ENCODE measurements at regions not wholly inside any gene's neighbourhood (a gene's known extent, or its start where the extent isn't known, plus 50 kb on each side); places are given as distances from the start of the nearest gene placed in this dataset.

- no peaks in the 10 kb centered on the region for H3K36me3 ChIP-seq (ENCODE audit: control insufficient read depth, insufficient read depth, low read length)
- Mint-ChIP-seq H3K27me3 (ENCODE audit: insufficient read depth) (no peaks in the 10 kb centered on the region), H3K27ac (no peak overlapping the region), H3K9me3 (no peaks in the 10 kb centered on the region), H3K4me3 (no peak overlapping the region), H3K36me3 (ENCODE audit: low read depth) (no peaks in the 10 kb centered on the region), H3K4me1 (no peaks in the 10 kb centered on the region)
- no peaks in the 10 kb centered on the region for H3K27me3 ChIP-seq (ENCODE audit: control insufficient read depth, insufficient read depth, low read length, poor library complexity, severe bottlenecking)
- no peaks in the 10 kb centered on the region for H3K4me1 ChIP-seq (ENCODE audit: control insufficient read depth, insufficient read depth, low read length)
- WGBS, 2 experiments (ENCODE audit: insufficient coverage in 1 of 2, insufficient read length in 1 of 2) = 100% methylated on average over 1 of the region's 3 CpGs; no CpG with 5 or more reads in 1 of the 2 experiments
- H3K4me3 ChIP-seq (ENCODE audit: low read length) = no peak overlapping the region
- DNase-seq = no peak
- no peak overlapping the region for H3K27ac ChIP-seq (ENCODE audit: low read depth, low read length)
- no peak overlapping the region for H3K9ac ChIP-seq (ENCODE audit: extremely low read depth, low read length, poor library complexity, severe bottlenecking)
- TF ChIP-seq CTCF (conservative IDR thresholded peaks at IDR 0.05) = no peak
- H3K9me3 ChIP-seq (ENCODE audit: control insufficient read depth, low read length) = no peaks in the 10 kb centered on the region
These were observed 505.9 kb upstream of the MANEA start for GRCh38 chr6:95071464-95071863.

GRCh38 chr6:95078457-95078856, 498.9 kb upstream of the MANEA start:
- no peak overlapping the region for H3K27ac Mint-ChIP-seq

GRCh38 chr6:95081231-95081630, 496.1 kb upstream of the MANEA start:
- H3K9me3 ChIP-seq (ENCODE audit: control insufficient read depth, low read length) = no peaks in the 10 kb centered on the region
- no peaks in the 10 kb centered on the region for H3K4me1 Mint-ChIP-seq

More at GRCh38 chr6:95078457-95078856, 498.9 kb upstream of the MANEA start:
- no peak for DNase-seq
- no peaks in the 10 kb centered on the region for H3K27me3 ChIP-seq (ENCODE audit: control insufficient read depth, insufficient read depth, low read length, poor library complexity, severe bottlenecking)
- no peak overlapping the region for H3K4me3 Mint-ChIP-seq
- no peaks in the 10 kb centered on the region for H3K4me1 Mint-ChIP-seq
- H3K9me3 ChIP-seq (ENCODE audit: control insufficient read depth, low read length) = no peaks in the 10 kb centered on the region
- no peaks in the 10 kb centered on the region for H3K27me3 Mint-ChIP-seq (ENCODE audit: insufficient read depth)
- WGBS, 2 experiments (ENCODE audit: insufficient coverage in 1 of 2, insufficient read length in 1 of 2) = 75% methylated on average over 1 of the region's 1 CpG; no CpG with 5 or more reads in 1 of the 2 experiments
- no peaks in the 10 kb centered on the region for H3K9me3 Mint-ChIP-seq
- H3K4me1 ChIP-seq (ENCODE audit: control insufficient read depth, insufficient read depth, low read length) = no peaks in the 10 kb centered on the region
- no peak overlapping the region for H3K9ac ChIP-seq (ENCODE audit: extremely low read depth, low read length, poor library complexity, severe bottlenecking)
- H3K27ac ChIP-seq (ENCODE audit: low read depth, low read length) = no peak overlapping the region
- no peaks in the 10 kb centered on the region for H3K36me3 ChIP-seq (ENCODE audit: control insufficient read depth, insufficient read depth, low read length)
- TF ChIP-seq CTCF (conservative IDR thresholded peaks at IDR 0.05) = peak; percentile 61
- no peaks in the 10 kb centered on the region for H3K36me3 Mint-ChIP-seq (ENCODE audit: low read depth)
- H3K4me3 ChIP-seq (ENCODE audit: low read length) = no peak overlapping the region

More at GRCh38 chr6:95081231-95081630, 496.1 kb upstream of the MANEA start:
- no peaks in the 10 kb centered on the region for H3K9me3 Mint-ChIP-seq
- Histone ChIP-seq H3K27ac (ENCODE audit: low read depth, low read length) (no peak overlapping the region), H3K4me1 (ENCODE audit: control insufficient read depth, insufficient read depth, low read length) (no peaks in the 10 kb centered on the region), H3K36me3 (ENCODE audit: control insufficient read depth, insufficient read depth, low read length) (no peaks in the 10 kb centered on the region), H3K4me3 (ENCODE audit: low read length) (no peak overlapping the region), H3K9ac (ENCODE audit: extremely low read depth, low read length, poor library complexity, severe bottlenecking) (no peak overlapping the region), H3K27me3 (ENCODE audit: control insufficient read depth, insufficient read depth, low read length, poor library complexity, severe bottlenecking) (no peaks in the 10 kb centered on the region)
- DNase-seq = no peak
- H3K27ac Mint-ChIP-seq = no peak overlapping the region
- H3K36me3 Mint-ChIP-seq (ENCODE audit: low read depth) = no peaks in the 10 kb centered on the region
- no peak overlapping the region for H3K4me3 Mint-ChIP-seq
- no peaks in the 10 kb centered on the region for H3K27me3 Mint-ChIP-seq (ENCODE audit: insufficient read depth)
- no peak for TF ChIP-seq CTCF (conservative IDR thresholded peaks at IDR 0.05)
- 93% methylated on average over 1 of the region's 2 CpGs; no CpG with 5 or more reads in 1 of the 2 experiments for WGBS, 2 experiments (ENCODE audit: insufficient coverage in 1 of 2, insufficient read length in 1 of 2)
